ENCODE measurements at regions not wholly inside any gene's neighbourhood (a gene's known extent, or its start where the extent isn't known, plus 50 kb on each side); places are given as distances from the start of the nearest gene placed in this dataset.
A peak's percentile ranks its signal among the peaks of the same experiment; 100 is the strongest.

- DNase-seq (ENCODE audit: extremely low read depth, low read depth), result no peak
These were observed 576.1 kb downstream of the NOVA1 start for GRCh38 chr14:26021759-26022158.

- no peak for DNase-seq (ENCODE audit: extremely low read depth, low read depth)
These were observed 580.6 kb downstream of the NOVA1 start for GRCh38 chr14:26017270-26017669.

DNA sequence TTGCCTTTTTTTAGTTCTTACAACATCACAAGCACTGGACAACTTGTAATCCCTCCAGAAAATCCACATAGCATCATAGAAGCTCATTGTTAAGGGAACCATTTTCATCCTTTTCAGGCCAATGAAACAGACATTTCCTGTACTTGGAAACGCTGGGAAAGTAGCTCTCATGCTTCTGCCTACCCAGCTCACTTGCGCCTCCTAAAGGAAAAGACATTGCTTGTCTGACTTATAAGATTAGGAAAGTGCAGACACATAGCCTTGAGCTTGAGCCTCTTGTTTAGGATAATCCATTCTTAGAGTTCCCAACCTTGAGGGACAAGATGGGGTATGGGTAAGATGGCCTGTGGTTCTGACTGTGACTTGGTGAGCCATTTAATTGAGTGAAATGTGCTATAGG lies 589.5 kb downstream of the NOVA1 start:
- DNase-seq (ENCODE audit: extremely low read depth, low read depth), result peak; percentile 15

DNA sequence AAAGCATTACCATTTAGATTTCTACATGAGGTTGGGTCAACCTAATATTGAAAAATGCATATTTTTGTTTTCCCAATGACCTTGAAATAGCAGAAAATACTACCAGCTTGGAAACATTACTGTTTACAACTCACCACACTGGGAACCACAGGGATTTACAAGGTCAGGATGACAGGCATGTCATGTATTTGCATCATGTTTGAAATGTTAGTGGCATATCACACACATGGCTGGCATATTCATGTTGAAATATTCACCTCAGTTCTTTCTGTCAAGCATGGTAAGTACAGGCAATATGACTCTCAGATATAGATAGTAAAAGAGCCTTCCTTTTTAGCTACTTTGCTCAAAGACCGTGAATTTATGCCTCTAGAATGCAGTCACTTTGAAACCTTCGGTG lies 593.5 kb downstream of the NOVA1 start:
- DNase-seq (ENCODE audit: extremely low read depth, low read depth), result no peak

DNA sequence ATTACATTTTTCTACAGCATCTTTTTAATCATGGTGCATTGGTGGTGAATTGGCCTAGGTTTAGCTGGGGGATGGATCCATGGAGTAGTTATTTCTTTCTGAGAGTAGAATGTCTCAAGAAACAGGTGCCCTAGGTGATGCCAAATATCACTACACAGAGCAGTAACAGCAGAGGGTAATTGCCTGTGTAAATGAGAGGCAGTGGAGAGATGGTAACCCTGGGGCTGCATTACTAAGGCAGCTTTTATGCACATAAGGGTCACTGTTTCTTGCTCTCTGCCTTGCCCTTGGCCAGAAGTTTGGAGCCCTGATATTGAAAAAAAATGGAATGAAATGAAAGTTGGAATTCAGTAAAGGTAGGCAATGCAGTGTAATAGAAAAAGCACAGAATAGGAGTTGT lies 604.0 kb downstream of the NOVA1 start:
- no peak for DNase-seq (ENCODE audit: extremely low read depth, low read depth)

DNA sequence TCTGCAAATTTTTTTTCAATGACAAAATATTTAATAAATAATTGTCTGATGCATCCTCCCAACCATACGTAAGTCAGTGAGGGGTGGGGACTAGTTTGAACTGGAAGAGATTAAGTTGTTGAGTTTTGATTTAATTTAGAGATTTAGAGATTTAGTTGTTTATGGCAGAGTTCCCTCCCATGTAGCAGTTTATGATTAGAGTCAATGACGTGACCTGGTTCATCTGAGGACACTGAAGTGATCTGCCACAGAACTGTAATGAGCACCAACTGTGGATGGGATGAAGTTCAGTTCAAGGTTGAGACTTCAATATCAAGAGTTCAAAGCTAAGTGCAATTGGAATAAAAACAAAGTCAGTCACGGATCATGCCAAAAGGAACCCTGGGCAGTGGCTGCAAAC lies 609.3 kb downstream of the NOVA1 start:
- no peak for DNase-seq (ENCODE audit: extremely low read depth, low read depth)

GRCh38 chr14:25955772-25956171 lies 642.1 kb downstream of the NOVA1 start:
- DNase-seq (ENCODE audit: extremely low read depth, low read depth), result no peak

GRCh38 chr14:25953532-25954139 lies 644.2 kb downstream of the NOVA1 start:
- no peak for DNase-seq (ENCODE audit: extremely low read depth, low read depth)

GRCh38 chr14:25945746-25946145 lies 652.1 kb downstream of the NOVA1 start:
- DNase-seq (ENCODE audit: extremely low read depth, low read depth), result no peak

DNA sequence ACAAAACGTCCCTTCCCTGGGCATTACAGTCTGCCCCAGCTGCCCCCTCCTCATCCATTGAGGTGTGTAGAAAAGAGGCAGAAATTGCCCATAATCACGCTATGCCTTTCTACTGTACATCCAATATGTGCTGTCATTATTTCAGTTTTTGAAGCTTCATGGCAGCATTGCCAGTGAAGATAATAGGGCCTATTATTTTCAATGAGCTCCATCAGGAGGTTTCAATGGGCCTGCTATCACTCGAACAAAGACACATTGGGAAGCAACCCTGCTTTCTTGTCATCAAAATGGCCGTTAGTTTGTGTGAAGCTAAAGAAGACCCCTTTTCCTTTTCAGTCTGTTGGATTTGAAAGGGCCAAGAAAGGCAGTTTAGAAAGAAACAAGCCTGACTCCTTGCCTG lies 653.8 kb downstream of the NOVA1 start:
- no peak for DNase-seq (ENCODE audit: extremely low read depth, low read depth)

DNA sequence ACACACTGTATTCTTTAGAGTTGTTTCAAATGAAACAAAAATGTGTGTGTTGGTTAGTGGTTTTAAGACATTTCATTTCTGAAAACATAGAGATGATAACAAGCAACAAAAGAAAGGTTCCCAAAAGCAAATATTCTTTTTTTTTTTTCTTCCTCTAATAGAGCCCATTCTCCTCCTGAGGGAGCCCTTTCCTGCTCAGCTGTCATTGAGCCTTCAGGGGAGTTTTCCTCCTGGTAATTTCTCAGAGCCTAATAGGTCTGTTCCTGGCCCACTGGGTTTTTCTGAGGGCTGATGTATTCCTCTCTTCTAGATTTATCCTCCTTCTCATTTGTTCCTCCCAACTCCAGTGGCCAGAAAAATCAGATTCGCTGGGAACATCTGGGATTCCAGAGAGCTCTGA lies 654.5 kb downstream of the NOVA1 start:
- no peak for DNase-seq (ENCODE audit: extremely low read depth, low read depth)

DNA sequence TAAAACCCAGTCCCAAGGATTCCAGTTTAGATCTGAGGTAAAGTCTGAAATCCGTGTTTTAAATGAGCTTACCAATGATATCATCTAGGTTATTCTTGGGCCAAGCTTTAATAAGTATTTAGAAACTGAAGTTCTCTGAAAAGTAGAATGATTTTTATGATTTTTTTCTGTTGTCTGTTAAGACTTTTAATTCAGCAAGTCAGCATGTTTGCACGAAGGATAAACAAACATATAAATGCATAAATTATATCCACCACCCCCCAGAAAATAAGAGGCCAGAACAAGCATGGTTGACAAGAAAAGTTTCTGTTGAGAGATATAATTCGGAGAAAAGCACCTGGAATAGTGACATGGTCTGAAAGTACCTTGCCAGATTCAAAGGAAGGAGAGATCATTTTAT lies 655.7 kb downstream of the NOVA1 start:
- DNase-seq (ENCODE audit: extremely low read depth, low read depth), result no peak

- DNase-seq (ENCODE audit: extremely low read depth, low read depth), result no peak
These were observed 664.1 kb downstream of the NOVA1 start for GRCh38 chr14:25933731-25934130.

DNA sequence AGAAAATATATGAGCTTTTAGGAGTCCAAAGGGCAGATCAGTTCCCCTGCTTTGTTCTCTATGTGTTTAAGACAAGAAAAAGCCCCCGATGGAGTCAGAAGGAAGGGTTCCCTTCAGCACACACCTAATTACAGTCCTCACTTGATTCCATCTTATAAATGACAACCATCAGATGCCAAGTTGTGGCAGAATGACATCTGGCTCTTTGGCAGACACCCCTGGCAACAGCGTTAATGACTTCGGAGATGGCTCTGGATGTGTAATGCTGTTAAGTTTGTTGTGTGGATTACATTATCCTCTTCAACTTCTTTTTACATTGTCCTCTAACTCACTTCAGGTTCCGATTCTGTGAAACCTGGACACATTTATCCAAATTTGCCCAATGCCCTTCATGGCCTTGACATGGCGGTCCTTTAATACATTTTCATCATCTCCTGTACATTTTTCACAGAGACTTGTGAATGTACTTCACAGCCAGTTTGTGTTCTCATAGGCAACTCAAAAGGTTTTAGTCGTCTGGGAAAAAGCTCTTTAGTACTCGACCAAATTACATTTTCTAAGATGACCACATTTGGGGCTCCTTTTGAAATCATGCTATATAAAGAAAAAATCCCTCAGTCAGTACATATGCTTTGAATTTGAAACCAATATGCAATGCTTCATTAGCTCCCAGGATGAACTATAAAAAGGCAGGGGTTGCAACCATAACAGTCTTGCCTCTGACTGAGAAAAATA lies 667.8 kb downstream of the NOVA1 start:
- no peak for DNase-seq (ENCODE audit: extremely low read depth, low read depth)

DNA sequence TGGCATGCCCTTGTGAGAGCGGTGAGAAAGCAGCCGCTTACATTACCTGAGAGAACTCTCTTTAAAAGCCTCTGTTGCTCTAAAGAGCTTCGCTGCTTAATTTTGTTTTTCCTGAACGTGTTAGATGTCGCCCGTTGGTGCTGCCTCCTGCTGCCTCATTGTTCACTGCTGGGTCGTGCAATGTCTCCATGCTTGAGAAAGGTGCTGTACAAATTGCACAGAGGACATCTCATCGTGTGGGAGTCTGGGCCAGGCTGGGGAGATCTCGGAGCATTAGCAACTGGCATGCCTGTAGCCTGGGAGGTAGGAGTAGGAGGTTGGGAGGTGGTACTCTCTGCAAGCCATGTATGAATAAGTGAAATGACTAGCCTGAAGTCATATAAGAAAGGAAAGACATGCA lies 686.0 kb downstream of the NOVA1 start:
- DNase-seq (ENCODE audit: extremely low read depth, low read depth), result no peak

- DNase-seq (ENCODE audit: extremely low read depth, low read depth), result peak; percentile 32
These were observed 688.6 kb downstream of the NOVA1 start for GRCh38 chr14:25909045-25909747.

- DNase-seq (ENCODE audit: extremely low read depth, low read depth), result no peak
These were observed 689.4 kb downstream of the NOVA1 start for GRCh38 chr14:25908277-25909044.

DNA sequence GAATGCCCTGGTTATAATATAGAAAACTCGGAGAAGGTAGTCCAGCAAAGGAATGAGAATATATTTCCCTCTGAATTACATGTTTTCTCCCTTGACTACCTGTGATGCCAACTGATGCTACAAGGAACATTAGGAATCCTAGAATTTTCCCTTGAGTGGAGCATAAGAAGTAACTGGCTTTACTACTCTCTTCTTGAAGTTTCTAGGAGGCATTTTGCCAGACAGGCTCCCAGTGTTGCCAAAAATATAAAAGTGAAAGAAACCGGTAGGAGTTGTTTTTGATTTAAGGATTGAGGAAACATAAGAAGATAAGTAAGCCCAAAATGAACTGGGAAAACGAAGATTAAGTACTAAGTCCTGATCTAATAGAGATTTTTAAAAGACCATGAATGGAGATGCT lies 693.4 kb downstream of the NOVA1 start:
- no peak for DNase-seq (ENCODE audit: extremely low read depth, low read depth)

DNA sequence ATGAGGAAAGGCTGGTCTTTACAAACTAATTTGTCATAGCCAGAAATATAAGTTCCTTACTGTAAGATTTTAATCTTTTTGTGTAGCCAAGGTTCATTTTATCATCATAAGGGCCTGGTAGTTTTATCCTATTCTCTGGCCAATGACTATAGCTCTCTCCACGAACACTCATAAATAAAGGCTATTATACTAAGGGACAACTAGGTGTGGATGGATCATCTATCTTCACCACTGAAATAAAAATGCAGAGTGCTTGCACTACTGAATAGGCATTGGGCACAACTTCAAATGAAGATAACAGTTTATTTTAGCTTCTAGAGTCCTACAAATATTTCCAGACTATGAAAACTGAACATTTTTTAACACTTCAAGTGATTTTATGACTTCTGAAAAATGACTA lies 698.6 kb downstream of the NOVA1 start:
- no peak for DNase-seq (ENCODE audit: extremely low read depth, low read depth)

DNA sequence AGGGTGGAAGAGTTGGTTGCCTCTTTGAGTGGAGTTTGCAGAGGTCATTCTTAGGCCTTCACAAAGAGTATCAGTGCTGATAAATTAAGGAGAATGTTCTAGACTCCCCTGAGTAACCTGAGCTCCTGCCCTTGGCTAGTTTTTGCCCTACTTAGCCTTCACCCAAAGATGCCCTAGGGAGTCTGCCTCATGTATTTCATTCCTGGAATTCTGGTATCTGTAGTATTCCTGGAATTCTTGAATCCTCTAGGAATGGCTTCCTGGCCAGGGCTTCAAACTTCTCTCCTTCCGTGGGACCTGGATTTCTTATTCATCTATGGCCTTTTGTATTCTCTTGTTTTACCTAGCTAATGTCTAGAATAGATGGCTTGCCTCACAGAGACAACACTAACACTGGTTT lies 701.1 kb downstream of the NOVA1 start:
- DNase-seq (ENCODE audit: extremely low read depth, low read depth), result no peak

DNA sequence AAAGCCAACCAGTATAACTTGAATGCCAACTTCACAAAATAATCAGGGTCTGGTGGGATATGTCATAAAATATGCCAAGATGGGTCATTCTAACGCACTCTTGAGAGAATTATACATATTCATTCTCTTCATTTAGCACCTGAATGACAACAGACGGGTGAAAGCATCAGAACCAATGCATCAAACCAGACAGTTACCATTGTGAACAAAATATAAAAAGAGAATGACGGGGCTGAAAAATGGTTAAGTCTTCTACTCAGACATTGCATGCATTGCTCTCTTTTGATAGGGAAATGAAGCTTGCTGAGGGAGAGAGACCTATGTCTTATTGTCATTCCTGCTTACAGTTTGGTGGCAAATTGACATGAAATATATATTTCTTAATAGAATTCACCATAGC lies 702.1 kb downstream of the NOVA1 start:
- no peak for DNase-seq (ENCODE audit: extremely low read depth, low read depth)

Measured in NCI-H460 (cell line).